ENCODE measurements at regions not wholly inside any gene's neighbourhood (a gene's known extent, or its start where the extent isn't known, plus 50 kb on each side); places are given as distances from the start of the nearest gene placed in this dataset.

DNA sequence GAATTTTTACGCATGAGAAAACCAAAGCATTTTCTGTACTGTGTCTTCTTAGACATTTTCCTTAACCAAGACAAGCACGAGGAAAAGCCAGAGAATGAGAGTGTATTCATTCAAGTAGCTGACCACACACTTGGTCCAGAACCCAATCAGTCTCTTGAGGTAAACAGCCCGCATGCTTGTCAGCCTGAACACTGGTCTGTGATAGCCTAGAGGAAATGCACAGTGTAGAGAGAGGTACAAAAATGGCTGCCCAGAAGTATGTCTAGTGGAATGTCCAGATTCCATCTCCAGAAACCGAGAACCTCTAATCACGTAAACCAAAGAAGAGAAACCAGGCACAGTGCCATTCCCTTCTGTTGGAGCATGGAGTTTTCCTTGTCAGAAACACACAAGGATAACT is 80.0 kb upstream of the SNX2 start:
- TF ChIP-seq, protein P1, sequence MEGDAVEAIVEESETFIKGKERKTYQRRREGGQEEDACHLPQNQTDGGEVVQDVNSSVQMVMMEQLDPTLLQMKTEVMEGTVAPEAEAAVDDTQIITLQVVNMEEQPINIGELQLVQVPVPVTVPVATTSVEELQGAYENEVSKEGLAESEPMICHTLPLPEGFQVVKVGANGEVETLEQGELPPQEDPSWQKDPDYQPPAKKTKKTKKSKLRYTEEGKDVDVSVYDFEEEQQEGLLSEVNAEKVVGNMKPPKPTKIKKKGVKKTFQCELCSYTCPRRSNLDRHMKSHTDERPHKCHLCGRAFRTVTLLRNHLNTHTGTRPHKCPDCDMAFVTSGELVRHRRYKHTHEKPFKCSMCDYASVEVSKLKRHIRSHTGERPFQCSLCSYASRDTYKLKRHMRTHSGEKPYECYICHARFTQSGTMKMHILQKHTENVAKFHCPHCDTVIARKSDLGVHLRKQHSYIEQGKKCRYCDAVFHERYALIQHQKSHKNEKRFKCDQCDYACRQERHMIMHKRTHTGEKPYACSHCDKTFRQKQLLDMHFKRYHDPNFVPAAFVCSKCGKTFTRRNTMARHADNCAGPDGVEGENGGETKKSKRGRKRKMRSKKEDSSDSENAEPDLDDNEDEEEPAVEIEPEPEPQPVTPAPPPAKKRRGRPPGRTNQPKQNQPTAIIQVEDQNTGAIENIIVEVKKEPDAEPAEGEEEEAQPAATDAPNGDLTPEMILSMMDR (IDR thresholded peaks at IDR 0.05): no peak
- TF ChIP-seq POLR2A (IDR thresholded peaks at IDR 0.05): no peak
